ENCODE measurements at regions not wholly inside any gene's neighbourhood (a gene's known extent, or its start where the extent isn't known, plus 50 kb on each side); places are given as distances from the start of the nearest gene placed in this dataset.
A peak's percentile ranks its signal among the peaks of the same experiment; 100 is the strongest.

GRCh38 chrX:17206584-17206983 is 168.4 kb upstream of the NHS start:
- no peaks in the 10 kb centered on the region for H3K9me3 ChIP-seq
- H3K4me3 ChIP-seq = no peak overlapping the region
- H3K4me1 ChIP-seq = no peaks in the 10 kb centered on the region
- H3K27ac ChIP-seq = no peak overlapping the region
- TF ChIP-seq POLR2AphosphoS5 (IDR thresholded peaks at IDR 0.05; ENCODE audit: insufficient read depth in 1 of 2, low read depth in 1 of 2) (no peak), POLR2A (IDR thresholded peaks at IDR 0.05) (no peak)
- TF ChIP-seq, protein P1, sequence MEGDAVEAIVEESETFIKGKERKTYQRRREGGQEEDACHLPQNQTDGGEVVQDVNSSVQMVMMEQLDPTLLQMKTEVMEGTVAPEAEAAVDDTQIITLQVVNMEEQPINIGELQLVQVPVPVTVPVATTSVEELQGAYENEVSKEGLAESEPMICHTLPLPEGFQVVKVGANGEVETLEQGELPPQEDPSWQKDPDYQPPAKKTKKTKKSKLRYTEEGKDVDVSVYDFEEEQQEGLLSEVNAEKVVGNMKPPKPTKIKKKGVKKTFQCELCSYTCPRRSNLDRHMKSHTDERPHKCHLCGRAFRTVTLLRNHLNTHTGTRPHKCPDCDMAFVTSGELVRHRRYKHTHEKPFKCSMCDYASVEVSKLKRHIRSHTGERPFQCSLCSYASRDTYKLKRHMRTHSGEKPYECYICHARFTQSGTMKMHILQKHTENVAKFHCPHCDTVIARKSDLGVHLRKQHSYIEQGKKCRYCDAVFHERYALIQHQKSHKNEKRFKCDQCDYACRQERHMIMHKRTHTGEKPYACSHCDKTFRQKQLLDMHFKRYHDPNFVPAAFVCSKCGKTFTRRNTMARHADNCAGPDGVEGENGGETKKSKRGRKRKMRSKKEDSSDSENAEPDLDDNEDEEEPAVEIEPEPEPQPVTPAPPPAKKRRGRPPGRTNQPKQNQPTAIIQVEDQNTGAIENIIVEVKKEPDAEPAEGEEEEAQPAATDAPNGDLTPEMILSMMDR (IDR thresholded peaks at IDR 0.05) = no peak
- H3K27me3 ChIP-seq = no peaks in the 10 kb centered on the region
- intact Hi-C loops (cut with DNase I) = no loop called here
- no peaks in the 10 kb centered on the region for H3K36me3 ChIP-seq
- no peak for DNase-seq (ENCODE audit: extremely low spot score in 2 of 2)

DNA sequence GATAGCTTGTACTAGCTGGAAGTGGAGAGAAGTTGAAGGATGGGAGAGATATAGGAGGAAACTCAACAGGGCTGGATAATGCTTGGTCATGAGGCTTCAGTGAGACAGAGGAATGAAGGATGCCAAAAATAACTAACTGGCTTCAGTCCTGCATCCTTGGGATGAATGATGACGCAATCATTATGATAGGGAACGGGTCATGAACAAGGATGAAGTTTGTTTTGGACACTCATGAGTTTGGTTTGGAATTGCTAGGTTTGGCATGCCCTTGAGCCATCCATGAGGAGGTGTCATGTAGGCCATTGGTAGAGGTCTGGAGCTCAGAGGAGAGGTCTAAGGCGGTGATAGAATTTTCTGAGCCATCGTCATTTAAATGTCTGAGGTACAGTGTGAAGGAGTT is 160.0 kb upstream of the NHS start:
- intact Hi-C loops (cut with DNase I) = no loop called here
- Histone ChIP-seq H3K4me1 (no peaks in the 10 kb centered on the region), H3K27ac (no peak overlapping the region), H3K4me3 (no peak overlapping the region), H3K27me3 (no peaks in the 10 kb centered on the region), H3K9me3 (no peaks in the 10 kb centered on the region), H3K36me3 (no peaks in the 10 kb centered on the region)
- no peak for DNase-seq (ENCODE audit: extremely low spot score in 2 of 2)
- TF ChIP-seq POLR2A (IDR thresholded peaks at IDR 0.05) (no peak), POLR2AphosphoS5 (IDR thresholded peaks at IDR 0.05; ENCODE audit: insufficient read depth in 1 of 2, low read depth in 1 of 2) (no peak)
- TF ChIP-seq, protein P1 (IDR thresholded peaks at IDR 0.05) = no peak

- intact Hi-C loops (cut with DNase I) = no loop called here
- no peak for DNase-seq (ENCODE audit: extremely low spot score in 2 of 2)
Observed at GRCh38 chrX:17226736-17227135, 148.3 kb upstream of the NHS start.

DNA sequence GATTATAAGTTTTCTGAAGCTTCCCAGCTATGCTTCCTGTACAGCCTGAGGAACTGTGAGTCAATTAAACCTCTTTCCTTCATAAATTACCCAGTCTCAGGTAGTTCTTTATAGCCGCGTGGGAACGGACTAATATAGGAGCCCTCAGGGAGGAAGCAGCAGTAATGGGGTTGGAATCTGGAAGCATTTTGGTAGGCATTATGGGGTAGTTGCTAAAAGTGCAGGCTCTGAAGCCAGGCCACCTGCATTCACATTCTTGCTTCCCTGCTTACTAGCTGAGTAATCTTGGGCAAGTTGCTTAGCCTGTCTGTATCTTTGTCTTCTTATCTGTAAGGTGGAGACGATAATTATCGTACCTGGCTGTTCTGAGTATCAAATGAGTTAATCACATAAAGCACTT is 137.9 kb upstream of the NHS start:
- Histone ChIP-seq H3K36me3 (no peaks in the 10 kb centered on the region), H3K27me3 (no peaks in the 10 kb centered on the region), H3K4me1 (no peaks in the 10 kb centered on the region), H3K4me3 (no peak overlapping the region), H3K27ac (no peak overlapping the region), H3K9me3 (no peaks in the 10 kb centered on the region)
- no peak for DNase-seq (ENCODE audit: extremely low spot score in 2 of 2)
- intact Hi-C loops (cut with DNase I) = no loop called here
- no peak for TF ChIP-seq POLR2AphosphoS5 (IDR thresholded peaks at IDR 0.05; ENCODE audit: insufficient read depth in 1 of 2, low read depth in 1 of 2)
- TF ChIP-seq POLR2A (IDR thresholded peaks at IDR 0.05) = no peak
- TF ChIP-seq, protein P1 (IDR thresholded peaks at IDR 0.05) = no peak

More at GRCh38 chrX:17226736-17227135, 148.3 kb upstream of the NHS start:
- Histone ChIP-seq H3K36me3 (no peaks in the 10 kb centered on the region), H3K4me1 (no peaks in the 10 kb centered on the region), H3K9me3 (no peaks in the 10 kb centered on the region), H3K27me3 (no peaks in the 10 kb centered on the region), H3K27ac (no peak overlapping the region), H3K4me3 (no peak overlapping the region)
- no peak for TF ChIP-seq POLR2AphosphoS5 (IDR thresholded peaks at IDR 0.05; ENCODE audit: insufficient read depth in 1 of 2, low read depth in 1 of 2)
- TF ChIP-seq, protein P1 (IDR thresholded peaks at IDR 0.05) = no peak

DNA sequence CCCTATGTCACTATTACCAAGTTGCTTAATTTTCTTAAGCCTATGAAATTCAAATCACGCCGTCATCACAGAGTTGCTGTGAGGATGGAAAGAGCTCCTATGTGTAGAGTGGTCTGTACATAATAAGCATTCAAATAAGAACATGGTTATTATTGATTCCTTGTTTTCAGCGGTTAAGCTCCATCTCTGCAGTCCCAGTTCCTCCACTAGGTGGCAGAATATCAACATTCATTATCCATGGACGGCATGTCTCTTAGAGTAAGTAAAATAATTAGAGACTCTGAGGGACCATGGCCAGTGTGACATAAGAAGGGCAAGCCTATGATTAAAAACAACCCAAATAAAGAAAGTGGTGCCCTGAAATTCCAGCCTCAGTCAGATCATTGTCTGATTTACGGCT is 132.5 kb upstream of the NHS start:
- H3K27me3 ChIP-seq = no peaks in the 10 kb centered on the region
- no peak for DNase-seq (ENCODE audit: extremely low spot score in 2 of 2)
- H3K4me3 ChIP-seq = no peak overlapping the region
- no peaks in the 10 kb centered on the region for H3K4me1 ChIP-seq
- TF ChIP-seq, protein P1 (IDR thresholded peaks at IDR 0.05) = peak; percentile 35 to 69 (median 48)
- no peak for TF ChIP-seq POLR2A (IDR thresholded peaks at IDR 0.05)
- intact Hi-C loops (cut with DNase I) = loop anchor here (10.0 kb wide), 1 partner anchor 442 kb away; no protein-coding TSS in a partner anchor
- H3K27ac ChIP-seq = no peak overlapping the region
- no peaks in the 10 kb centered on the region for H3K36me3 ChIP-seq
- H3K9me3 ChIP-seq = no peaks in the 10 kb centered on the region
